HFFc6 (cell line): ENCODE measurements at regions not wholly inside any gene's neighbourhood (a gene's known extent, or its start where the extent isn't known, plus 50 kb on each side); places are given as distances from the start of the nearest gene placed in this dataset.
"Not testable (repeated sequence)": the region's sequence is repeated elsewhere in the genome, so short reads cannot be mapped to it uniquely, and the experiment has no call there.

Source experiments
- DNase-seq: peaks from one replicate; pipeline ENCODE4 v3.0.0-alpha.2; 2018
- H3K27ac Mint-ChIP-seq: 2 replicates; pipeline ENCODE4 v1.8.0; 2020; ENCODE audit warnings: mild to moderate bottlenecking, mixed read lengths
- H3K27me3 Mint-ChIP-seq: 2 replicates; pipeline ENCODE4 v1.8.0; 2021; ENCODE audit warnings: mild to moderate bottlenecking, moderate library complexity, mixed read lengths; ENCODE audit not compliant: insufficient read depth
- H3K36me3 Mint-ChIP-seq: 2 replicates; pipeline ENCODE4 v1.8.0; 2021; ENCODE audit warnings: low read depth, mixed read lengths
- H3K4me1 Mint-ChIP-seq: 2 replicates; pipeline ENCODE4 v1.8.0; 2020; ENCODE audit warnings: low read depth, mixed read lengths
- H3K4me3 Mint-ChIP-seq: 2 replicates; pipeline ENCODE4 v1.8.0; 2020; ENCODE audit warnings: mild to moderate bottlenecking, moderate library complexity, mixed read lengths
- H3K9me3 Mint-ChIP-seq: 2 replicates; pipeline ENCODE4 v1.8.0; 2020; ENCODE audit warnings: mild to moderate bottlenecking, mixed read lengths
- TF ChIP-seq, protein P1 (sequence below): fragments of 200-600 bp; sonication (generic); IDR thresholded peaks from 2 replicates; pipeline ENCODE4 v1.5.0; 2021; ENCODE audit warnings: antibody characterized with exemption, mild to moderate bottlenecking

DNA sequence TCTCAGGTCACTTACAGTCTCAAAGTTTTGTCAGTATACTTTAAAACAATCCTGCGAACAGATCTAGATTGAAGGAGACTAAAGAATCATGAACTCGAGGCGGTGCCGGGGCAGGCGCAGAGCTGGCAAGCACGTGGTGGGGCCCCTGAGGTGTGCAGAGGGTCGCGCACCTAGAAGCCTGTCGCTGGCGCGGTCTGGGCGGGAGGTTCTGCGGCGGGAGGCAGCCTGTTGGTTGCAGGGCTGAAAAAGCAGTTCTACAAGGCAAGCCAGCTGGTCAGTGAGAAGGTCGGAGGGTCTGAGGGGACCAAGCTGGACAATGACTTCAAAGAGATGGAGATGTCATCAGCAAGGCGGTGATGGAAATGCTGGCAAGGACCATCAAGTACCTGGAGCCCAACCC lies 147.0 kb downstream of the GOSR1 start:
- H3K9me3 Mint-ChIP-seq, H3K36me3 Mint-ChIP-seq, H3K4me3 Mint-ChIP-seq, H3K27ac Mint-ChIP-seq, DNase-seq, H3K27me3 Mint-ChIP-seq, H3K4me1 Mint-ChIP-seq: not testable (repeated sequence)

DNA sequence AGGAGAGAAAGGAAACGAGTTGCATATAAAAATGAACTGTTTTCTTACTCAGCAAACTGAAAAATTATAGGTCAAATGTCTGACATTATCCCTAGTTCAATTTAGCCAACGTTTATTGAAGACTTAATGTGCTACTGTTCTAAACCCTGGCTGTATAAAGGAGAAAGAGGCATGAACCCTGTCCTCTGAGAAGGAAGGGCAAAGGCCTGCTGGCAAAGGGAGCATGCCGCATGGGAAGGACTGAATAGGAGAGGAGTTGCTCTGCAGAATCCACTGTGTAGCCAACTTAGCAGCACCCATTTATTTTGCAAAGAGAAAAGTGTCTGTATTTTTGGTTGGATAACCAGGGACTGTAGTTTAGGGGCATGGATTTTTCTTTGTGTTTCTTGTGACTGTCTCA lies 132.5 kb downstream of the GOSR1 start:
- not testable (repeated sequence) for H3K4me3 Mint-ChIP-seq, H3K9me3 Mint-ChIP-seq, DNase-seq, H3K27ac Mint-ChIP-seq, H3K27me3 Mint-ChIP-seq, H3K36me3 Mint-ChIP-seq
- peaks cover 11% of the 10 kb centered on the region for H3K4me1 Mint-ChIP-seq

DNA sequence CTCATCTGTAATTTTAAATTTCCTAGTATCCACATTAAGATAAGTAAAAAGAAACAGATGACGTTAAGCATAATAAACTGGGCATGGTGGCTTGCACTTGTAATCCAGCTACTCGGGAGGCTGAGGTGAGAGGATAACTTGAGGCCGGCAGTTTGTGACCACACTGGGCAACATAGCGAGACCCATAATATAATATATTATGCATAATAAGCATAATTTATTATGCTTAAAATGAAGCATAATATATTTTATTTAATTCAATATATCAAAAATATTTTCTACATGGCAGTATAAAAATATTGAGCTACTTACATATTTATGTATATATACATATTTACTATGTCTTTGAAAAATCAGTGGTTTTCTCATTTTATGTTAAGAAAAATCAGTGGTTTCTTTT lies 128.3 kb downstream of the GOSR1 start:
- Mint-ChIP-seq H3K4me3 (no peak overlapping the region), H3K4me1 (peaks cover 34% of the 10 kb centered on the region), H3K9me3 (no peaks in the 10 kb centered on the region), H3K27me3 (no peaks in the 10 kb centered on the region), H3K36me3 (no peaks in the 10 kb centered on the region), H3K27ac (no peak overlapping the region)
- TF ChIP-seq, protein P1, sequence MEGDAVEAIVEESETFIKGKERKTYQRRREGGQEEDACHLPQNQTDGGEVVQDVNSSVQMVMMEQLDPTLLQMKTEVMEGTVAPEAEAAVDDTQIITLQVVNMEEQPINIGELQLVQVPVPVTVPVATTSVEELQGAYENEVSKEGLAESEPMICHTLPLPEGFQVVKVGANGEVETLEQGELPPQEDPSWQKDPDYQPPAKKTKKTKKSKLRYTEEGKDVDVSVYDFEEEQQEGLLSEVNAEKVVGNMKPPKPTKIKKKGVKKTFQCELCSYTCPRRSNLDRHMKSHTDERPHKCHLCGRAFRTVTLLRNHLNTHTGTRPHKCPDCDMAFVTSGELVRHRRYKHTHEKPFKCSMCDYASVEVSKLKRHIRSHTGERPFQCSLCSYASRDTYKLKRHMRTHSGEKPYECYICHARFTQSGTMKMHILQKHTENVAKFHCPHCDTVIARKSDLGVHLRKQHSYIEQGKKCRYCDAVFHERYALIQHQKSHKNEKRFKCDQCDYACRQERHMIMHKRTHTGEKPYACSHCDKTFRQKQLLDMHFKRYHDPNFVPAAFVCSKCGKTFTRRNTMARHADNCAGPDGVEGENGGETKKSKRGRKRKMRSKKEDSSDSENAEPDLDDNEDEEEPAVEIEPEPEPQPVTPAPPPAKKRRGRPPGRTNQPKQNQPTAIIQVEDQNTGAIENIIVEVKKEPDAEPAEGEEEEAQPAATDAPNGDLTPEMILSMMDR: no peak
- DNase-seq: no peak

DNA sequence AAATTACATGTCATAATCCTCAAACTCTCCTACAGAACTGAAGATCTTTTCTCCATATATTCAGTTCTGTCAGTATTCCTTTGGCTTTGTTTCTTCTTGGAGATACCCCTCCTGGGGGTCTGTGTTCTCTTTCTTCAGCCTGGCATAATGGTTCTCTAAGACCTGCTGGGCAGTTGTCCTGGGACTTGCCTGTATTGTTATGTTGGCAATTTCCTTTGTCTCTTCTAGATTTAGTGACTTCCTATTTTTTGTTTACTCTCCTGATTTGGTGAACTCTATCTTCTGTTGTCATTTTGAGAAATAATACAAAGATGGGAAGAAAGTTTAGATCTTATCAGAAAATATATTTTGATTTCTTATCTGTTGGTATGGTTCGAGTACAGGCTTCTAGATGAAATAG lies 127.8 kb downstream of the GOSR1 start:
- Mint-ChIP-seq H3K4me1 (peaks cover 34% of the 10 kb centered on the region), H3K36me3 (no peaks in the 10 kb centered on the region), H3K27me3 (no peaks in the 10 kb centered on the region), H3K4me3 (no peak overlapping the region), H3K9me3 (no peaks in the 10 kb centered on the region), H3K27ac (no peak overlapping the region; the same call in 1 of the 2 replicates)
- no peak for DNase-seq
- TF ChIP-seq, protein P1: no peak

DNA sequence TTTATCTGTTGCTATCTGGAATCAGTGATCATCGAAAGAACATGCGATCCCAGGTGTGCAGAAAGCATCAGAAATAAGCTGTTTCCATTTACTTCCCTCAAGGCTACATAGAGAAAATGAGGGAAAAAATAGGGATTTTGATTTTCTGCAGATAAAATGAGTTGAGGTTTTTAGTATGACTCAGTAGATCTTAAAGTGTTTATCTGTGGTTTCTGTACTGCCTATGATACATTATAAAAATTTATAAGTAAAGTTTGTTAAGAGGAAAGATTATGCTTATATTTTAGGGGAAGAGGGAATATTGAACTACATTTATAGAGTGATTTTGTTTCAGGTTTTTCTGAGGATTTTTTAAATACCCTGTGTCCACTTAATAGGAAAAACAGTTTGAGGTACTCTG lies 125.2 kb downstream of the GOSR1 start:
- not testable (repeated sequence) for DNase-seq, H3K9me3 Mint-ChIP-seq, H3K27me3 Mint-ChIP-seq, H3K36me3 Mint-ChIP-seq
- peaks cover 57% of the 10 kb centered on the region for H3K4me1 Mint-ChIP-seq
- H3K27ac Mint-ChIP-seq: peak overlapping the region; percentile 47
- H3K4me3 Mint-ChIP-seq: peak overlapping the region; percentile 93

DNA sequence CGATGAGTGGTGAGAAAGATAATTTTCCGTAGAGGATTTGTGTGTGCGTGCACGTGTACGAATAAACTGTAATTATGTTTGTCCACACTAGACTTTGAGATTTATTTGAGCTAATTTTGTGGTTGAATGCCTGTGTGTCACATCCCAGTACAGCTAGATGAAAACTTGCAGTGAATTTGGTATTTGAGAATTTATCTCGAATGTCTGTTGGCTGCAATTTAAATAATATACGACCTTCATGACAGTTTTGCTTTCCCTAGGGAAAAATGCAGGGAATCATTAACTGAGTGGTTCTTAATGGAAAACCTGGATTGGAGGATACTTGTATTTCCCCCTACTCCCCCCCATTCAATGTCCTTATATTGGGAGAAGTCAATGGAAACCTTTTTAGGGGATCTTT lies 124.8 kb downstream of the GOSR1 start:
- Mint-ChIP-seq H3K4me1 (peaks cover 57% of the 10 kb centered on the region), H3K4me3 (peak overlapping the region; percentile 93), H3K27ac (peak overlapping the region; percentile 51)
- not testable (repeated sequence) for DNase-seq, H3K9me3 Mint-ChIP-seq, H3K36me3 Mint-ChIP-seq, H3K27me3 Mint-ChIP-seq

DNA sequence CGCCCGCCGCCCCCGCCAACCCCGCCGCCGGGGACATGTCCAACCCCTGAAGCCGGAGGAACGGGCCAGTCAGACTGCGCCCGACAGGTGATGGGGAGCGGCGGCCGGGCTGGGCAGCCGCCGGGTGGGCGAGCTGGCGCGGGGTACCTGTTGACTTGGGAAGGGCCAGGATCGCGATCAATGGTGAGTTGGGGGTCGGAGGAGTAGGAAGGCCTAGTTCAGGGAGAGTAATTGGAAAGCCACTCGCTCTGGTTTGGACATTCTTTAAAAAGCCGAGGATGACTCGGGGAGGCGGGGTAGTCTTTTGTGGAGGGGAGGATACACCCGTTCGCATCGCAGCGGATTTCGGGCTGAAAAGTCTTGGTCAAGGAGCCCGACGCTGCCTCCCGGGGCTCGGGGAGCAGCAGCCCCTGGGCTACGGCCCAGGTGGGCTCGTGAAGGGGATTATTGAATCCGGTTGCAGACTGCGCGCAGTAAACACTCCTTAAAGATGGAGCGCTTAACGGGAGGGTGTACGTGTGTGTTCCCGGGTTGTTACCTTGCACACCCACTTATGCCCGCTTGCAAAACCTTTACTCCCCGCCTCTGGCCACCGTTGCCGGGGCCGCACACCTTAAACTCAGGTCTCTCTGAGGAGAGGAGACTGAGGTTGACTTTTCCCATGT lies 123.8 kb downstream of the GOSR1 start:
- Mint-ChIP-seq H3K9me3 (no peaks in the 10 kb centered on the region; the same call in 1 of the 2 replicates), H3K36me3 (no peaks in the 10 kb centered on the region; the same call in 1 of the 2 replicates), H3K4me1 (peaks cover 54% of the 10 kb centered on the region), H3K27me3 (no peaks in the 10 kb centered on the region), H3K4me3 (peak overlapping the region; percentile 93), H3K27ac (peak overlapping the region; percentile 89)
- DNase-seq: no peak
- TF ChIP-seq, protein P1: no peak
